Testis (tissue), 2 donors: ENCODE measurements at regions not wholly inside any gene's neighbourhood (a gene's known extent, or its start where the extent isn't known, plus 50 kb on each side); places are given as distances from the start of the nearest gene placed in this dataset.

Source experiments
- DNase-seq: peaks from one replicate; pipeline ENCODE4 v3.0.0-alpha.2; 2019
- H3K27ac ChIP-seq, 2 donors: fragments of 200-600 bp; sonication (generic); one replicate each; pipeline ENCODE4 v1.5.1; 2019
- H3K27me3 ChIP-seq: fragments of 200-600 bp; sonication (generic); one replicate; pipeline ENCODE4 v1.5.1; 2019
- H3K36me3 ChIP-seq: fragments of 200-600 bp; sonication (generic); one replicate; pipeline ENCODE4 v1.5.1; 2017; ENCODE audit warnings: low read depth; ENCODE audit errors: missing control alignments
- H3K4me1 ChIP-seq: fragments of 200-600 bp; sonication (generic); one replicate; pipeline ENCODE4 v1.5.1; 2019
- H3K4me3 ChIP-seq, 2 donors: fragments of 200-600 bp; sonication (generic); one replicate each; pipeline ENCODE4 v1.5.1; 2017 to 2019
- H3K9me3 ChIP-seq: fragments of 200-600 bp; sonication (generic); one replicate; pipeline ENCODE4 v1.5.1; 2017
- CTCF ChIP-seq, 3 experiments: fragments of 450-650 bp in 2 of 3; fragments of 200-600 bp in 1 of 3; sonication (generic) in 1 of 3; IDR thresholded peaks; one replicate each; pipeline ENCODE4 v1.5.1; 2016 to 2019; ENCODE audit warnings: antibody characterized with exemption in 3 of 3, mild to moderate bottlenecking in 2 of 3, moderate library complexity in 1 of 3
- POLR2A ChIP-seq: fragments of 450-650 bp; IDR thresholded peaks from one replicate; pipeline ENCODE4 v1.6.1; 2017; ENCODE audit warnings: antibody characterized with exemption, mild to moderate bottlenecking, moderate library complexity
- WGBS, 2 donors: methylation state at CpG; one replicate each; pipeline ENCODE4 v1.1.5; 2018; 5-methylcytosine and 5-hydroxymethylcytosine counted together
- intact Hi-C: fragments of 100-400 bp; cut with DNase I; formaldehyde crosslinking; loops from one replicate; pipeline ENCODE4 v1.15.1; 2023; ENCODE audit warnings: low total_unique reads

- WGBS, 2 donors = 52 to 69% methylated on average over 3 of the region's 3 CpGs
- no peak overlapping the region for H3K4me3 ChIP-seq
- H3K36me3 ChIP-seq = no peaks in the 10 kb centered on the region
- no peak overlapping the region for H3K27ac ChIP-seq
- no peaks in the 10 kb centered on the region for H3K27me3 ChIP-seq
- intact Hi-C loops = no loop called here
- TF ChIP-seq POLR2A (no peak), CTCF (IDR thresholded peaks at IDR 0.05) (no peak)
- no peak for DNase-seq
- no peaks in the 10 kb centered on the region for H3K4me1 ChIP-seq
- H3K9me3 ChIP-seq = no peaks in the 10 kb centered on the region
These were observed 424.8 kb downstream of the IRX1 start for GRCh38 chr5:4020400-4020799.

- Histone ChIP-seq H3K4me3 (no peak overlapping the region), H3K36me3 (no peaks in the 10 kb centered on the region), H3K4me1 (no peaks in the 10 kb centered on the region), H3K27me3 (no peaks in the 10 kb centered on the region), H3K9me3 (no peaks in the 10 kb centered on the region), H3K27ac (no peak overlapping the region)
- intact Hi-C loops = no loop called here
- no peak for TF ChIP-seq POLR2A
- 73 to 80% methylated on average over 18 to 19 of the region's 19 CpGs for WGBS, 2 donors
- DNase-seq = no peak
These were observed 426.5 kb downstream of the IRX1 start for GRCh38 chr5:4022056-4022670.

GRCh38 chr5:4023091-4023752 is 427.6 kb downstream of the IRX1 start:
- DNase-seq = no peak

GRCh38 chr5:4023753-4024335 is 428.2 kb downstream of the IRX1 start:
- TF ChIP-seq CTCF (IDR thresholded peaks at IDR 0.05) = no peak
- TF ChIP-seq POLR2A = no peak
- intact Hi-C loops = no loop called here
- Histone ChIP-seq H3K27me3 (no peaks in the 10 kb centered on the region), H3K9me3 (no peaks in the 10 kb centered on the region), H3K27ac (no peak overlapping the region), H3K4me1 (no peaks in the 10 kb centered on the region), H3K36me3 (no peaks in the 10 kb centered on the region), H3K4me3 (no peak overlapping the region)
- DNase-seq = no peak

More at GRCh38 chr5:4023091-4023752, 427.6 kb downstream of the IRX1 start:
- Histone ChIP-seq H3K4me1 (no peaks in the 10 kb centered on the region), H3K36me3 (no peaks in the 10 kb centered on the region), H3K9me3 (no peaks in the 10 kb centered on the region), H3K27ac (no peak overlapping the region), H3K27me3 (no peaks in the 10 kb centered on the region), H3K4me3 (no peak overlapping the region)
- WGBS, 2 donors = 57 to 80% methylated on average over 23 of the region's 23 CpGs
- intact Hi-C loops = no loop called here
- no peak for TF ChIP-seq POLR2A
- no peak for TF ChIP-seq CTCF (IDR thresholded peaks at IDR 0.05)

GRCh38 chr5:4027088-4027734 is 431.6 kb downstream of the IRX1 start:
- no peak for DNase-seq

More at GRCh38 chr5:4027088-4027734, 431.6 kb downstream of the IRX1 start:
- H3K27ac ChIP-seq = no peak overlapping the region
- no peaks in the 10 kb centered on the region for H3K36me3 ChIP-seq
- WGBS, 2 donors = 24 to 30% methylated on average over 17 of the region's 17 CpGs
- no peaks in the 10 kb centered on the region for H3K9me3 ChIP-seq
- H3K4me1 ChIP-seq = no peaks in the 10 kb centered on the region
- intact Hi-C loops = no loop called here
- no peak overlapping the region for H3K4me3 ChIP-seq
- TF ChIP-seq POLR2A (no peak), CTCF (IDR thresholded peaks at IDR 0.05) (no peak)
- no peaks in the 10 kb centered on the region for H3K27me3 ChIP-seq
